ENCODE measurements at regions not wholly inside any gene's neighbourhood (a gene's known extent, or its start where the extent isn't known, plus 50 kb on each side); places are given as distances from the start of the nearest gene placed in this dataset.

- TF ChIP-seq ZFX (IDR thresholded peaks at IDR 0.05) (no peak), CTCF (conservative IDR thresholded peaks at IDR 0.05) (no peak)
- no peak overlapping the region for H3K27ac ChIP-seq
Measured at GRCh38 chr9:665296-665695, 176.2 kb upstream of the DMRT1 start.

GRCh38 chr9:671997-672396 lies 169.5 kb upstream of the DMRT1 start:
- TF ChIP-seq ZFX (IDR thresholded peaks at IDR 0.05), result no peak
- TF ChIP-seq CTCF (conservative IDR thresholded peaks at IDR 0.05), result no peak
- H3K27ac ChIP-seq, result no peak overlapping the region

GRCh38 chr9:672851-673250 lies 168.6 kb upstream of the DMRT1 start:
- no peak for TF ChIP-seq CTCF (conservative IDR thresholded peaks at IDR 0.05)
- TF ChIP-seq ZFX (IDR thresholded peaks at IDR 0.05), result no peak
- H3K27ac ChIP-seq, result no peak overlapping the region

GRCh38 chr9:673264-673965 lies 168.1 kb upstream of the DMRT1 start:
- TF ChIP-seq CTCF (conservative IDR thresholded peaks at IDR 0.05), result no peak
- no peak for TF ChIP-seq ZFX (IDR thresholded peaks at IDR 0.05)
- H3K27ac ChIP-seq, result no peak overlapping the region

GRCh38 chr9:673966-674526 lies 167.5 kb upstream of the DMRT1 start:
- H3K27ac ChIP-seq, result no peak overlapping the region
- TF ChIP-seq ZFX (IDR thresholded peaks at IDR 0.05), result no peak

GRCh38 chr9:675697-676370 lies 165.7 kb upstream of the DMRT1 start:
- H3K27ac ChIP-seq, result no peak overlapping the region
- TF ChIP-seq CTCF (conservative IDR thresholded peaks at IDR 0.05) (no peak), ZFX (IDR thresholded peaks at IDR 0.05) (no peak)

DNA sequence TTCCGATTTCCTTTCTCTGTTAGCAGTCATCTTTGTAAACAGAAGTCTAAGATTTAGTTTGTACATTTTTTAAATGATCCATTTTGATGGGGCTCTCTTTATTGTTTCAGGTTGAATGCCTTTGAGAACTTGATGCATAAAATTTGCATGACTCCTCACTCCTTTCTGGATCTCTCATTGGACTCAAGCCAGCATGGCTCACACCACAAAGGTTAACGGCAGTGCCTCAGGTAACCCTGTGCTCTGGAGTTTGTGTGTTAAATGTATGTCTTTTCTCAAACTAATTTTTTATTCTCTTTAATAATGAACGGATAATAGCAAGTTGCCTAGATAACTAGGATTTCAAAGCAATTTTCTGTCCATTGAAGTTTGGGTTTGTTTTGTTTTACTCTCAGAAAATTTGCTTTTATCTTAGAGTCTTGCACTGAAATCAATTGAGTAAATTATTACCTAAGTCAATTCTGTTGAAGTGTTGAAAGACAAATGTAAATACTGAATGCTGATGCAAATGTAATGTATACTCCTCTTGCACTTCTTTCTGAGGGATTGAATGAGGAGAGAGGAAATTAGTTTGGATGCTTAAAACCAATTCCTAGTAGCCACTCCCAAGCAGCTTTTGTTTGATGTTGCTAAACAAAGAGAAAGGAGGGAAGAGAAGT lies 164.6 kb upstream of the DMRT1 start:
- no peak overlapping the region for H3K27ac ChIP-seq
- TF ChIP-seq ZFX (IDR thresholded peaks at IDR 0.05), result no peak
- no peak for TF ChIP-seq CTCF (conservative IDR thresholded peaks at IDR 0.05)

All from C4-2B (cell line).